NOMO-1 (cell line): ENCODE measurements at regions not wholly inside any gene's neighbourhood (a gene's known extent, or its start where the extent isn't known, plus 50 kb on each side); places are given as distances from the start of the nearest gene placed in this dataset.

Experiments used
- DNase-seq, 2 experiments: peaks; one replicate each; lab custom pipeline; 2025; ENCODE audit not compliant: unreplicated experiment in 2 of 2; lab: John Stamatoyannopoulos, UW

DNA sequence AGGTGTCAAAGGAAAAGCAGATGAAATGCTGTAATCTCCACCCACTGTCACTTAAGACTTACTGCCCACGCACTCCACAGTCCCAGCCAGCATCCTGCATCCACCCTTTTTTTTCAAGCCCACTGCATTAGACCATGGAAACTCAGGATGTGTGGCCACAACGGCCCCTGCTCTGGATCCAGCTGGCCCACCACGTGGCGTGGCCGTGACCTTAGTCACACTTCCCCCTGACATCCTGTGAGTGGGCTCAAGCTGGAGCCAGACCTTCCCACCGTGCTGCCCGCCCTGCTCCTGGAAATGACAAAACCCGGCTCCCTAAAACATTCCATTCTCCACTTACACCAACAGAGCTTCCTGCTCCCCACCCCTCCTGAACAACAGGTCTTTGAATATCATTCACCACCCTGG, 588.3 kb upstream of the DIPK2B start:
- DNase-seq: no peak

DNA sequence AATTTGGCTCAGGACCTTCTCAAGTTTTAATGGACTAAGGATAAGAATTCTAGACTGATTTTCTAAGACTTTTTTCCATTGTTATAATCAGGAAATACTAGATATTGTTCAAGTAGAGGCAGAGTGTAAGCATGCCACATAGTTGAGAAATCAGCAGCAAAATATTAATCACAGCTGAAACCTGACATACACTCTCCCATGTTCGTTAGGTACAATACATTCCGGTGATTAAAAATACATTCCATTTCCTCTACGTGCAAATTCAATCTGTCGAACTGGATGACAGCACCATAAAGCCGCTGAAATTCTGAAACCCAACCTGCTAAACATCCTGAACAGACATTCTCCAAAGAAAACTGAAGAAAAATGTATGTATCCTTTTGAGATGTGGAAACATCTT, 587.6 kb upstream of the DIPK2B start:
- DNase-seq: no peak

DNA sequence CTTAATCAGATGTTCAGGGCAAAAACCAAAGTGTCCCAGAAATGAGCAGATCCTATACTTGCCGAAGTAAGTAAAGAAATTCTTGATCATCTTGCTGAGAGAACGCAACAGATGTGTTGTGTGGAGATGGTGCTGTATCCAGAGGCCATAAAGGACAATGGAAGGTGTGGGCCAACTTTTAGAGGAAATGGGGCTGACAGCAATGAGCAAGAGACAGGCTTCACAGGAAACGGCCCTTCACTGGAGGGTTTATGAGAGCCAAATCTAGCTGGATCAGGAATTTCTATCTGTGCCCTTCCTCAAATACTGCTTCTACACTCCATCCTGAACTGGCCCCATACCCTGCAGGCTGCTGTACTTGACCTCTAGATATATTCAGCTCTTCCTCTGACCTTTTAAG, 583.9 kb upstream of the DIPK2B start:
- no peak for DNase-seq

DNA sequence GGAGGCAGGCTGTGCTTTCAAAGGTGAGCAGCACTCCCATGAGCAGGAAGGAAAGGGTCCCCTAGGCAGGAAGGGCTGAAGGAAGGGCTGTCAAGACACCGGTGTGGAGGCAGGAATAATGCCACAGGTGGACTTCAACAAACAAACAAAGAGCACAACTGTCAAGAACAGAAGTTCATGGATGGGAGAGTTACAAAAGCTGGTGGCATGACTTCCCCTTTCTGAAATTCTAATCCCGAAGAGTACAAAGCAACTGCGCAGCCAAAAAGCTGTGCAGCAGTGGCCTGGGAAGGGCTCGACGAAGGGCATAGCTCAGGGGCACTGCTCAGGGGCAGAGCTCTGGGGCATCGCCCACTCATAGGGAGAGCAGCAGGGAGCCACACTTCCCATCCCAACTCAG, 582.3 kb upstream of the DIPK2B start:
- peak in 1 of 2 experiments; percentile 54 for DNase-seq

DNA sequence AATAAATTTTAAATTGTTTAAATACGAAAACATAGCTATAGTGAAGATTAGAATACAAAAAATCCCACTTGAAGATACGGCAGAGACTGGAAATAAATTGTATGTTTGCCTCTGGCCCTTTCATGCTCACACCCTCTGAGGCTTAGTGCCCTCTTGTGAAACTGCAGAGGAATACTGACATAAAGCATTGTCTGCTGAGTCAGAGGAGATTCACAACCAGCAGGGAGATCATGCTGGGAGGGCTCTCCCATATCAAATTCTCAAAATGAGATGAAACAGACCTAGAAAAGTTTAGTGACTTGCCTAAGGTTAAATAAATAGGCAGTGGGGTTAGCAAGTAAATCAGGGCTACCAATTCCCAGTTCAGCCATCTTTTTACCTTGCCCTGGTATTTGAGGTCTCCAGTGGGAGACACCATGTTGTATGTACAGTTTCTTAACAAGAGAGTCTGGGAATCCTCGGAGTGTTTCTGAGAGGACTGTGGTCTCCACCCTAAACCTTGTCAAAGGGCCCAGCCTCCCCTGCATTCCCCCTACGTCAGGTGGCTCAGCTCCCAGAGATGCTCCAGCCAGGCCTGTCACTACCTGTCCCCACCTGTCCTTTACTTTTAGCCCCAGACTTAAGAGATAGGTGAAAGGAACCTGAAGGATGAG, 581.4 kb upstream of the DIPK2B start:
- peak; percentile 27 to 29 for DNase-seq

DNA sequence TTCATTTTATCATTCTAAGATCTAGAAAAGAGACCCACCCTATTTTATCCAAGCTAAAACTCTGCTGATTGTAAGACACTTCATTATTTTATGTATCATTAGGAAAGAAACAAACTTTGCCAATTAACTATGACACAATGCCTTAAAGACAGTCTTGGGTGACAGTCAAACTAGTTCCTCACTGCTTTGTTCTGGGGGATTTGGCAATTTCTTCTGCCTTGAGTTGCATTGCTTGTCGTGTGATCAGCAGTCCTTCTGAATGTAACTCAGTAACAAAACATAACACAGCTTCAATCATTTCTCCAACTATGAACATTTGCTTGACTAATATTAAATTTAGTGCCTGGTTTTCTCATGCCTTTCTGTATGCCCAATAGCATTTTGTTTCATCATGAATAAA, 577.9 kb upstream of the DIPK2B start:
- peak; percentile 48 to 86 for DNase-seq

DNA sequence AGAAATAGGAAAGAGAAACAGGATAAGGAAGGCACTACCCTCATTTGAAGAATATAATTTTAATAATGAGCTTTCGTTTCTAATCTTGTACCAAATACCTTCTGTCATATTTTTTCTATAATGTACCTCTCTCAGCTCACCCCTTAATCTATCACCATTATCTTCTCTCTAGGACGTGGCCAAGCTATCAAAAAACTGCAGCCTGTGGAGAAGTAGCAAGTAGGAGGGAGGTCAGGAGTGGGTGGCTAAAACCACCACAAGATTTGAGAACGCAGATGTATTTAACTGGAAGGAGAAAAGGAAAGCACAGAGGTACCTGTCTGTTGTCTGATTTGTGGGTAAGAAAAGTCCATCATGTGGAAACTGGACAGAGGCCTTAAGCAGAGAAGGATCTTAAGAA, 576.7 kb upstream of the DIPK2B start:
- no peak for DNase-seq

DNA sequence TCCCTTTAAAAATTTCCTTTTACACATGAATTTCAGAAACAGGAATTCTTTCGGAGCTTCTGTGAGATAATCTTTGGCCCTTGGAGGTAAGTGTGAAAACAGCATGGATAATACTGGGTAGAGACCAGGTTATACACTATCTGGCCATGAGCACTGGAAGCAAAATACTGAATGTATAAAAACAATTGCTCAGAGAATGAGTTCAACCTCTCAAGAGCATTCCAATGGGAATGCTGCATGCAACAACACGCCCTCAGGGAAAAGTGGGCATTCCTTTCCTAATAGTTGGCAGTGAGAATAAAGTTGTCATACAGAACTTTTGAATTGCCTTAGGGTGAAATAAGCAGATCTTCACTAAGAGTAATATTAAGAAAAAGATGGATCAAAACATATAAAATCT, 574.8 kb upstream of the DIPK2B start:
- no peak for DNase-seq

DNA sequence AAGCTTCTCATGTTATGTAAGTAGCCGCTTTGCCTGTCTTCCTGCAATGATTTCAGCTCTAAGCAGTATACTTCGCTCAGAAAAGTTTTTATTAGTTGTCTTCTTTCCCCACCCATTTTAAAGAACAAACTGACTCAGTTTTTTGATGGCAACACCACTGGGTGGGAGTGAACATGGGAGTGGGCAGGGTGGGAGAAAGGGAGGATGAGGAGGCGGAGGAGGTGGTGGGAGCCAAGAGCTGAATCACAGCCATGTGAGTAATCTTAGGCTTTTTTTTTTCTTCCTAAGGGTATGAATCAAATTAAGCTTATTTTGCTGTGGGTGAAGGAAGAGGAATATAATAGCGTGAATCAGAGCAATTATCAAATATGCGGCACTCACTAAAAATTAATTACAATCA, 574.3 kb upstream of the DIPK2B start:
- DNase-seq: no peak

DNA sequence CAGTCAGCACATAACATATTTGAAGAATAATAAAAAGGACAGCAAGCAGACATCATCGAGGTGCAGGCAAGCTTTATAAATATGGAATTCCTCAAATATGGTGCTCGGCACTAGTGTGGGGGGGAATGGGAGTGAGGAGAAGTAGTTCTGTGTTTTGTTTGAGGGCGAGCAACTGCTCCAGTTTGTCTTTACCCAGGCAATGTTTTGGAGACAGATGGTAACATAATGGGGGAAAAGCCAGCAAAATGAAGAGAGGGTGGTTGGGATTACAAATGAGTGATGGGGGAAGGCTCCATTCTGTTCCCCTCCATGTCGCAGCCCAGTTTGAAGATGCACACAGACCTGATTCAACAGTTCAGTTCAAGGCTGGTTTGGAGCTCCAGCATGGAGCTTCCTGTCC, 572.9 kb upstream of the DIPK2B start:
- no peak for DNase-seq

DNA sequence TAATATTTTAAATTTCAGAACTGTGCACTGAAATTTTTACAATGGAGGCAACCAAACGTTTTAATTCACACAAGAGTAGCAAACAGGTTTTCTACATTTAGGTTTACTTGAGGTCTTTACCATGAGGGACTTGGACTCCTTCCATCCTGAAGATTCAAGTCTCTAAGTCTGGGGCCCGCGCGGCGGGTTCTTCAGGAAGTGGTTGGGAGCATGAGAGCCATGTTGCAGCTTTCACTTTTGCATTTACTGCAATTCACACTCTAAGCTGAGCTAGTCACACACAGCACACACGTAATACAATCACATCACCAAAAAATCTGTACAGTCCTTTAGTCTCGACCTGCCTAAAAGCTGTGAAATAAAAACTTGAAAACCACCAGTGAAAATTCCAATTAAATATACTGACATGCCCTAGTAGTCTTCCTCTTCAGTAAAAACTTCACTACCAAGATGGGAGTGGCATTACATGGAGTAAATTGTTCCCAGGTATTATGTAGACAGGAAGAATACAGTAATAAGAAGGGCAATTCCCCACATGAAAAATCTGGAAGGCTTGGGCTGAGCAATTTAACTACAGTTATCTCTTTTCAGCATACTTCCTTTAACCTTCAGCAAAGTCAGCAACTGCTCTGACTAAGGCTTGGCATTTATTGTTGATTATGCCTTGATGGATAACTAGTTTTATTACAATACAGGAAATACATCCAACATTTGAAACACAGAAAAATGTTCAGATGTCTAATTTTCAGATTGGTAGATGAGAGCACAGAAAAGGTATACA, 571.1 kb upstream of the DIPK2B start:
- peak in 1 of 2 experiments; percentile 40 for DNase-seq

DNA sequence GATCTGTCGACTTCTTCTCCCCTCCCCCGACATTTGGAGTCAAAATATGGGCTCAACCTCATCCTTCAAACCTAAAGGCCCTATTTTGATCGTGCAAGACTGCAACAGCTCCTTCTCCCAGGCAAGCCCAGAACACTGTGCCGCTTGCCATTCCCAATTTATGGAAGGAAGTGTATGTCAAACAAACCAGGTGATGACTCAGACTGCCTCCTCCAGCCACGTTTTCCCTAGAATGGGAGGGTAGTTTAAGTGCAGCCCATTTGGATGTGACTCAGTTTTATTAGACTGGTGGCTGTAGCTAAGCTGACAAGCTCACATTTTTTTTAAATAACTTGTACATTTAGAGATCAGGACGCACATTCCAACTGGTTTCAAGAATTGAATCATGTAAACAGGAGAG, 570.4 kb upstream of the DIPK2B start:
- no peak for DNase-seq

DNA sequence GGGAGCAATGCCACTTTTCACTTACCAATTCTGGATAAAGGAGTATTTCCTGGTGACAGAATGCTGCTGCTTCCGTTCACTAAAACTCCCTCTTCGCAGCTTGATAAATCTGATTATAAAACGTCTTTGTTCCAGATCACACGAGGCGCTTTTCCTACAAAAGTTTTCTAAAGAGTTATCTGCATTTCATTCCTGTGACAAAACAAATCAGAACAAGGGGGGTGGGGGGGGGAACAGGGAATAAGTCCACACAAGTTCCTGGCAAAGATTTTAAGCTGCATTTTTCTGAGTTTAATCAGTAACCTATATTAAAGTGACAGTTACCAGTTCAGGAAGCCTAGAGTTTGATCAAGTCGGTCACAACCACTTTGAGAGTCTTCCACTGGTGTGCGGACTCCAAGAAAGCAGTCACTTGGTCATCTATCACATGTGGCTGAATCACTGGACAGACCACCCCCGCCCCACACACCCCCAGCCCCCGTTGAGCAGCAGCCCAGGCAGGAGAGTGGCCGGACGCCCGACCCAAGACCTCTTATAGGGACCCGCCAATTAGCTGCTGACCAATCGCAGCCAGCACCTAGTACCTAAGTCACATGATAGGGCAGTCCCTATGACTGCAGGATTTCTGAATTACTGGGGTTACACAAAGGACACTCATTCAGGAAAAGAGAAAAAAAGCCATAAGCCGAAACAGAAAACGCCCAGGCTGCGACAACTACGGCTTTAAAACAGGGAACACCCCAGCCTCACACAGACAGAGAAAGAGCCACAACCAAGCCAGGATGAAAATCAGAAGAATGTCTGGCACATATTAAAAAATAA, 569.3 kb upstream of the DIPK2B start:
- DNase-seq: peak; percentile 91 to 95

DNA sequence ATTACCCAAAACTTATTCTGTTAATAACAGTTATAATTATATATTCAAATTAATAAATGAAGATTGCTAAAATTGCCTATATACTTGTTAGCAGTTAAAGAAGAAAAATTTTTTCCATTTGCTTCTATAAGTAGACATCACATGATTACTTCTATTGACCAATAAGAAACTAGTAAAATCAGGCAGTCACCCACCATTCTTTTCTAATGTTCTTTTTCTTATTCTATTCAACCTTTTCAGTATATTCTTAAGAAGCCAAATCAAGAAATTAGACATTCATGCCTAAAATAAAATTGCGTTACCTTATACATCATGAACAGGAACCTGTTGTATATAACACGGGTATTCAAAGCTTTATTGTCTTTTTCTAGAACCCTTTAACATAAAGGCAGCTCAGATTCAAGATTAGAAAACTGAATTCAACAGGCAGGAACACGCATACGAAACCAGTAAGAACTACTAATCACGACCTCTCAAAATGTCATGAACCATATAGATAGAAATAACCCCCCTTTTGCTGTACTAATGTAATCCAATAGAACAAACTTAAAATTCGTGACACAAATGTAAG, 568.1 kb upstream of the DIPK2B start:
- DNase-seq: peak in 1 of 2 experiments; percentile 56

DNA sequence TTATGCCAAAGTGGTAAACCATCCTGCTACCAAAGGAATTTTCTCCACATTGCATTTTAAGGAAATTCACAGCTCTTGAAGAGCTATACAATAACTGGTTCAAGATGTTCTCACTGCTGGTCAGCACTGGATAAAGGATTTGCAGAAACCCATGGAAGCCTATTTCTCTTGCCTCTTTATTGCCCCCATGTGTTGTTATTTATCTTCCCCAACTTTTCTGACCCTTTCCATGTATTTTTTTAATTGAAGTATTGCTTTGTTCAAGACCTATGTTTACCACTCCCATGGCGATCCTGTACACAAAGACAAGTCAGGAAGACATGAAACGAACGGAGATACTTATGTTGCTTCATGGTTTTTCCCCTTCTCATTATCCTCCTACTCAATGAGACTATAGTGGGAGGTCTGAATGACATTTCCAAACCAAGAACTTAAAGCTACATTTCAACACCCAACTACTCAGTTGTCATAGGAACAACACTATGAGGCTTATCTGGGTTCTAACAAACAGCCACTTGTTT, 566.4 kb upstream of the DIPK2B start:
- DNase-seq: peak in 1 of 2 experiments; percentile 74

DNA sequence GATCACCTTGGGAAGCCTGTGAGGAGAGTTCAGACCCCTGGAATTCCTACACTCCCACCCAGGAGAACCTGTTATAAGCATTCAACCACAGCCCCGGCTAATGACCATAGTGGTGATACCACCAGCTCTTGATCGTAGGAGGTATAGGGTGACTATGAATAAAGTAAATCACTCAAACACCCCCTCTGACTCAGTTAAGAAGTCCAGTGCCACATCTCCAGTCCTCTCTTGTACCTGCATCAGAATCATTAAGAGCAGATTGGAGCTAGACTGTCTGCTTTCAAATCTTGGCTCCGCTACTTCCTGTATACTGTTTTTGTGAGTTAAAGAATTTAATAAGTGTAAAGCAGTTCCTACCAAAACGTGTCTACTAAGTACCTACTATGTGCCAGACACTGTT, 565.1 kb upstream of the DIPK2B start:
- DNase-seq: no peak

DNA sequence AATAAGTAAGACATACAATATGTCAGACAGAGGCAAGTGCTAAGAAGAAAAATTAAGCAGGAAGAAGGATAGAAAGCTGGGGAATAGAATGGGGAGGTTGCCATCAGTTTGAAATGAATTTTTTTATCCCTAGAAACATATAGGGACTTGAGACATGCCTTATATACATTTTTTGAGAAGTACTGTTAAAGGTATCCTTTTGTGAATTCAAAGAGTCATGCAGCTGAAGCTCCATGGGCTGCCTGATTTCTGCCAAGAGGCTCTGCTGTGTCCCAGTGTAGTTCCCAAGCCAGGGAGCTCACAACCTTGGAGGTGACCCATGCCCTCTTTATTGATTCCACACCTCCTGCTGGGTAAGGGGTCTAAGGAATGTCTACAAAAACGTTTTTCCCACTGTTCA, 564.6 kb upstream of the DIPK2B start:
- no peak for DNase-seq

DNA sequence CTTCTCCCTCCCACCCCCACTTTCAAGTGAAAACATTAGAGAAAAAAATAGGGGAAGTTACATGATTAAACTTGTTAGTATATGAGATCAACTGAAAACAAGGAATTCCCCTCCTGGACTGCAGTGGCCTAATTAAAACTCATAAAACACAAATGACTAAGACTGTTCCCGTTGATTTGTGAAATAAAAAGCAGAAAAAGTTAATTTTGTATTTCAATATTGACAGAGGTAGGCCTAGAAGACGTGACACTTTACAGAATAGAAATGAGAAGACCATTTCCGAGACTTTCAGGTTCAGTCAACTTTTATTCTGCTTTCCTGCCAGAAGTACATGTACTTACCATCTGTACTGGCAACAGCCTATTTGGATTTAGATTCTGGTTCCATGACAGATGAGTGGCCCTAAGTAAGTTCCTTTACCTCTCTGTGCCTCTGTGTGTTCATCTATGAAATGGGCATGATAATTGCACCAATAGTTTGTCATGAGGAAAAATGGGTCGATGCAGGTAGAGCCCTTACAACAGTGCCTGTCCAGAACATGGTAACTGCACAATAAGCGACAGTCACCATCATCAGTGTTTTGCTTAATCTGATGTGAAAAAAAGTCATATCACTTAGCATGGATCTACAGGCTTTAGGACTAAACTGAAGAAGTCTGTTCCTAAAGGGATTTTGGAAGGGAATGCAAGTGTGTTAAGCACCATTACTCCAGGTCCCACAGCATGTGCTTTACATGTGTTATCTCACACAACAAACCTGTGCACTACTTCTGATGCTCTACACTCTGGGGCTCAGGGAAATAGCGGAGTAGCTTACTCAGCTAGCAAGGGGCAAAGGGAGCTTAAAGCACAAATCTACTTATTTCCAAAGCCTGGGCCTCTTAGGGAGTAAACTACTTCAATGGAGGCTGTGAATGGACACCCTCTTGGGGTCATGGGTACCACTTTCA, 562.3 kb upstream of the DIPK2B start:
- peak; percentile 37 to 63 for DNase-seq

DNA sequence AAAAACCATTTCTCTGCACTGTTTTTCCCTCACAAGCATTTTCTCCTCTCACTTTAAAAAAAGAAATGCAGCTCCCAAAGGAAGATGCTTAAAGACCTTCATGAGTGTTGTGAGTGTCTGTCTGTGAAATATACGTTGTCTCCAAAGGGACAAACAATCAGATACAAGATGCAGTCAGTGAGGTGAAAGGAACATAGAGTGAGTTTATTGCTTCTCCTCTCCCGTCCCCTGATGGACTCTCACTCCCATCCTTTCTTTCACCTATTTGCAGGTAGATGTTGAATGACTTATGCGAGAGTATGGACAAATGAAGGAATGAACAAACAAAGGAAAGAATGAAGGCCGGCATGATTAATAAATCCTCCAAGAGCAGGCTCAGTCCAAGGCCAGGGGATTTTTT, 561.2 kb upstream of the DIPK2B start:
- no peak for DNase-seq

DNA sequence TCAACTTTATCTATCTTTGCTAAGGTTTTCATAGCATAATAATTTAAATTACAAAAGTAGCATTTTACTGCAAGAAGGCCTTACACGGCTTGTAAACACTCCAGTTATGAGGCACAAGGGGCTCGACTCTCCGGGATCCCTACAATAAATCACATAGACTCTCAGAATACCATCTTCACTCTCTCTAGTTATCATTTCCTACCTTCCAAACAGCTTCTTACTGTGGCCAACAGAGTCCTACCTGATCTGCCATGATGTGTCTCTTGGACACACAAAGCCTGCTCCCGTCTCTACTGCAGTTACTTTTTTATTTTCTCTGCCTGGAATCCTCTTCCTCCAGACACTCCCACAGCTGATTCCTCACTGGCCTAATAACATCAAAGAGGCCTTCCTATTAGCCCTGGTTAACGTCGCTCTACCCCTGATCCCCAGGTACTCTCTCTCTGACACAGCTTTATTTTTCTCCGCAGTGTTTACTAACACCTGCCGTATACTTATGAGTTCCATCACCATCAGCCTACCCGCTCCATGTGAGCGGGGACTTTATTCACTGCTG, 559.6 kb upstream of the DIPK2B start:
- DNase-seq: no peak
